CD14-positive monocyte (primary cell): ENCODE measurements at regions not wholly inside any gene's neighbourhood (a gene's known extent, or its start where the extent isn't known, plus 50 kb on each side); places are given as distances from the start of the nearest gene placed in this dataset.

Experiments
- DNase-seq, 3 donors: peaks; one replicate each; pipeline ENCODE4 v3.0.0-alpha.2; 2011 to 2022
- H2AFZ ChIP-seq: 2 replicates; pipeline ENCODE4 v1.6.0; 2012; ENCODE audit warnings: mild to moderate bottlenecking, low read depth, low read length, inconsistent platforms; ENCODE audit not compliant: insufficient read depth, poor library complexity, severe bottlenecking
- H3K27ac ChIP-seq, 2 donors: 1 replicate in 1 of 2; 2 replicates in 1 of 2; pipeline ENCODE4 v1.5.1; 2012 to 2013; ENCODE audit warnings: low read length in 2 of 2, control low read depth in 1 of 2, inconsistent platforms in 1 of 2, low read depth in 1 of 2, mild to moderate bottlenecking in 1 of 2
- H3K27me3 ChIP-seq, 2 donors: one replicate each; pipeline versions ENCODE4 v1.6.0 to v1.6.1; 2011 to 2013; ENCODE audit warnings: low read length in 2 of 2; ENCODE audit not compliant: control insufficient read depth in 2 of 2, insufficient read depth in 2 of 2
- H3K36me3 ChIP-seq, 2 donors: replicated peaks in 1 of 2; 1 replicate in 1 of 2; 2 replicates in 1 of 2; pipeline versions ENCODE4 v1.5.1 to v1.6.1; 2012 to 2013; ENCODE audit warnings: low read length in 2 of 2, control low read depth in 1 of 2, inconsistent platforms in 1 of 2, mild to moderate bottlenecking in 1 of 2; ENCODE audit not compliant: insufficient read depth in 2 of 2, control insufficient read depth in 1 of 2
- H3K4me1 ChIP-seq, 2 donors: 1 replicate in 1 of 2; 2 replicates in 1 of 2; pipeline versions ENCODE4 v1.5.1 to v1.6.1; 2012 to 2013; ENCODE audit warnings: low read length in 2 of 2, control low read depth in 1 of 2, inconsistent platforms in 1 of 2, mild to moderate bottlenecking in 1 of 2, moderate library complexity in 1 of 2; ENCODE audit not compliant: insufficient read depth in 2 of 2, control insufficient read depth in 1 of 2
- H3K4me2 ChIP-seq: replicated peaks from 2 replicates; pipeline ENCODE3; 2012; ENCODE audit warnings: low read length, moderate library complexity, mild to moderate bottlenecking; ENCODE audit not compliant: poor library complexity, severe bottlenecking; ENCODE audit errors: extremely low read depth
- H3K4me3 ChIP-seq, 3 experiments: fragments of 200-600 bp in 1 of 3; sonication (generic) in 1 of 3; replicated peaks in 1 of 3; 1 replicate in 2 of 3; 2 replicates in 1 of 3; pipeline ENCODE4 v1.5.1; 2011 to 2013; ENCODE audit warnings: low read length in 3 of 3, mild to moderate bottlenecking in 3 of 3, control low read depth in 2 of 3, low read depth in 2 of 3, inconsistent platforms in 1 of 3, moderate library complexity in 1 of 3
- H3K79me2 ChIP-seq: 2 replicates; pipeline ENCODE4 v1.6.0; 2012; ENCODE audit warnings: mild to moderate bottlenecking, control low read depth, inconsistent platforms, low read length, moderate library complexity; ENCODE audit not compliant: insufficient read depth
- H3K9ac ChIP-seq: 2 replicates; pipeline ENCODE4 v1.6.0; 2017; ENCODE audit warnings: low read length, mild to moderate bottlenecking; ENCODE audit not compliant: insufficient read depth, poor library complexity, severe bottlenecking
- H3K9me3 ChIP-seq, 2 donors: replicated peaks in 1 of 2; 1 replicate in 1 of 2; 2 replicates in 1 of 2; pipeline versions ENCODE4 v1.5.1 to v1.6.1; 2012 to 2013; ENCODE audit warnings: low read length in 2 of 2, control low read depth in 1 of 2; ENCODE audit not compliant: control insufficient read depth in 1 of 2, insufficient read depth in 1 of 2
- H4K20me1 ChIP-seq: 2 replicates; pipeline ENCODE4 v1.6.0; 2012; ENCODE audit warnings: mild to moderate bottlenecking, low read length, control low read depth, moderate library complexity; ENCODE audit not compliant: insufficient read depth
- H3K27ac Mint-ChIP-seq, 7 donors: one replicate each; pipeline ENCODE4 v1.8.0; 2020; ENCODE audit warnings: mild to moderate bottlenecking in 7 of 7, mixed read lengths in 7 of 7, moderate library complexity in 6 of 7, inconsistent platforms in 2 of 7
- H3K27me3 Mint-ChIP-seq, 3 donors: one replicate each; pipeline ENCODE4 v1.8.0; 2021 to 2022; ENCODE audit warnings: low read depth in 3 of 3, mild to moderate bottlenecking in 3 of 3, mixed read lengths in 3 of 3, moderate library complexity in 3 of 3, inconsistent platforms in 1 of 3
- H3K36me3 Mint-ChIP-seq, 2 donors: one replicate each; pipeline ENCODE4 v1.8.0; 2020; ENCODE audit warnings: mixed read lengths in 2 of 2, inconsistent platforms in 1 of 2, mild to moderate bottlenecking in 1 of 2
- H3K4me1 Mint-ChIP-seq: one replicate; pipeline ENCODE4 v1.8.0; 2020; ENCODE audit warnings: mild to moderate bottlenecking, mixed read lengths
- H3K4me3 Mint-ChIP-seq, 2 donors: one replicate each; pipeline ENCODE4 v1.8.0; 2020; ENCODE audit warnings: mild to moderate bottlenecking in 2 of 2, mixed read lengths in 2 of 2, moderate library complexity in 1 of 2
- H3K9me3 Mint-ChIP-seq, 7 donors: one replicate each; pipeline ENCODE4 v1.8.0; 2020 to 2022; ENCODE audit warnings: mixed read lengths in 7 of 7, mild to moderate bottlenecking in 6 of 7, moderate library complexity in 6 of 7, inconsistent platforms in 2 of 7
- WGBS: methylation state at CpG from one replicate; pipeline ENCODE4 v1.1.5; 2013; ENCODE audit warnings: missing lambda C conversion rate; ENCODE audit not compliant: insufficient coverage; 5-methylcytosine and 5-hydroxymethylcytosine counted together
- intact Hi-C, 2 donors: fragments of 100-400 bp; cut with micrococcal nuclease; formaldehyde crosslinking; loops; one replicate each; pipeline versions ENCODE4 v1.15.0 to v1.15.1; 2023
- TF ChIP-seq, protein P1 (sequence below): fragments of 200-600 bp; IDR thresholded peaks from one replicate; pipeline ENCODE4 v1.8.0; 2022; ENCODE audit warnings: antibody characterized with exemption, mild to moderate bottlenecking

DNA sequence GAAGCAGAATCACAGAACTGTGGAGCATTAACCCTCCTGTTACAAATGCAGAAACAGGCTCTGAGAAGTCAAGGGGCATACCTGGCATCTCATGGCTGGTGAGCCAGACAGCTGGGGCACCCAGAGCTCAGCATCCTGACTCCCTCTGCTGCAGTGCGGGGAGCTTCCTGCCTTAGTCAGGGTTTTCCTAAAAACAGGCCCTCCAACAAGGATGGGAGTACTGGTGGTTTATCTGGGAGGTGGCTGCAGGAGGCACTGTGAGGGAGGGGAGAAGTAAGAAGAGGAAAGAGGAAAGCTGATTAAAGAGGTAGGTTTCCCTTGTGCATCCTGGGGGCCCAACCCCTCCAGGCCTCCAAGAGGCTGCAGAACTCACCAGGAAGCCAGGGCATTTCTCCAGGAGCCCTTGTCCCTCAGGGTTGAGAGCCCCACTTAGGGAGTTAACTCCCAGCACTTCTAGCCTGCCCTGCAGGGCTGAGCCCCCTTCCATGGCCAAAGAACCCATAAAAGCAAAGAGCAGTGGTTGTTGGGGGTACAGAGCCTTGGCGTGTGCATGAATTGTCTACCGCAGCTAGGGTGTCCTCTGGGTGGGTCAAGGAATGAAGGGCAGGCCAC lies 261.5 kb upstream of the RPL38 start:
- Mint-ChIP-seq H3K27ac (no peak overlapping the region), H3K36me3 (no peaks in the 10 kb centered on the region), H3K27me3 (peaks cover 9 to 20% (median 12%) of the 10 kb centered on the region in 3 donors), H3K4me1 (peaks cover 3% of the 10 kb centered on the region), H3K9me3 (peaks cover 0 to 2% (median 0%) of the 10 kb centered on the region in 7 donors), H3K4me3 (no peak overlapping the region)
- no peak overlapping the region for H2AFZ ChIP-seq
- no peak overlapping the region for H3K4me3 ChIP-seq
- no peak overlapping the region for H3K9ac ChIP-seq
- DNase-seq: no peak
- H3K27ac ChIP-seq: no peak overlapping the region
- intact Hi-C loops: no loop called here
- no peak overlapping the region for H3K4me2 ChIP-seq
- no peaks in the 10 kb centered on the region for H3K9me3 ChIP-seq
- H3K4me1 ChIP-seq: no peaks in the 10 kb centered on the region
- H3K36me3 ChIP-seq: no peaks in the 10 kb centered on the region
- H3K79me2 ChIP-seq: no peaks in the 10 kb centered on the region
- H3K27me3 ChIP-seq: peaks cover 0 to 6% of the 10 kb centered on the region in 2 donors
- no peaks in the 10 kb centered on the region for H4K20me1 ChIP-seq
- WGBS: 85% methylated on average over 3 of the region's 3 CpGs
- TF ChIP-seq, protein P1, sequence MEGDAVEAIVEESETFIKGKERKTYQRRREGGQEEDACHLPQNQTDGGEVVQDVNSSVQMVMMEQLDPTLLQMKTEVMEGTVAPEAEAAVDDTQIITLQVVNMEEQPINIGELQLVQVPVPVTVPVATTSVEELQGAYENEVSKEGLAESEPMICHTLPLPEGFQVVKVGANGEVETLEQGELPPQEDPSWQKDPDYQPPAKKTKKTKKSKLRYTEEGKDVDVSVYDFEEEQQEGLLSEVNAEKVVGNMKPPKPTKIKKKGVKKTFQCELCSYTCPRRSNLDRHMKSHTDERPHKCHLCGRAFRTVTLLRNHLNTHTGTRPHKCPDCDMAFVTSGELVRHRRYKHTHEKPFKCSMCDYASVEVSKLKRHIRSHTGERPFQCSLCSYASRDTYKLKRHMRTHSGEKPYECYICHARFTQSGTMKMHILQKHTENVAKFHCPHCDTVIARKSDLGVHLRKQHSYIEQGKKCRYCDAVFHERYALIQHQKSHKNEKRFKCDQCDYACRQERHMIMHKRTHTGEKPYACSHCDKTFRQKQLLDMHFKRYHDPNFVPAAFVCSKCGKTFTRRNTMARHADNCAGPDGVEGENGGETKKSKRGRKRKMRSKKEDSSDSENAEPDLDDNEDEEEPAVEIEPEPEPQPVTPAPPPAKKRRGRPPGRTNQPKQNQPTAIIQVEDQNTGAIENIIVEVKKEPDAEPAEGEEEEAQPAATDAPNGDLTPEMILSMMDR: no peak

DNA sequence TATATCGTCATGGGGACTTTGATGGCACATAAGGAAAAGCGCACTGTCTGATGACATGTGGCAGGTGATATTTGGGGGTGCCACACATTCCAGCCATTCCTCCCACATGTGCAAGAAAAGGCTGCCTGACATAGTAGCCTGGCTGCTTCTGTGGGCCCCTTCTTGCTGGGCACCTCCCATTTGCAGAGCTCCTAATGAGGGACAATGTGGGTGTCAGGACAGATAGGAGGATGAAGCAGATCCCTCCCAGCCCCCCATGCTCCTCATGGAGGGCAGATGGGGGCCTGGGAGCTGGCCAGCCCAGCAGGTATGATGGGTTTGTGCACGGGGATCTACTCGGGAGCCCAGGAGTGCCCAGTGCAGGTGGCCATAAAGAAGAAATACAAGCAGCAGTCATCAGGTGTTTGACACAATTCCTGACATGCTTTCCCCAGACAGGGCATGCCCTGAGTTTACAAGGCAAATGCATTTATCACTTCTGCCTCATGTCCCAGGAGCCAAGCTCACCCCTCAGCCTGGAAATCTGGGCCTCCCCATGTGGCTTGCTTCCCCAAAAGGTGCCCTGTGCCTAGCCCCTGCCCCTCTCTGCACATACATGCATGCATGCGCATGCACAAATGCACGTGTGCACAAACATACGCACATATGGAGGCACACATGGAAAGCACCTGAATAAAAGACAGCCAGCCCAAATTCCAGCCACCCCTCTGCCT lies 260.6 kb upstream of the RPL38 start:
- Histone ChIP-seq H3K27ac (no peak overlapping the region), H3K36me3 (no peaks in the 10 kb centered on the region), H3K9ac (no peak overlapping the region), H3K4me1 (no peaks in the 10 kb centered on the region), H3K4me2 (no peak overlapping the region), H3K9me3 (no peaks in the 10 kb centered on the region), H2AFZ (no peak overlapping the region), H3K79me2 (no peaks in the 10 kb centered on the region), H3K27me3 (peaks cover 0 to 6% of the 10 kb centered on the region in 2 donors), H4K20me1 (no peaks in the 10 kb centered on the region), H3K4me3 (no peak overlapping the region)
- intact Hi-C loops: no loop called here
- peaks cover 12 to 24% (median 14%) of the 10 kb centered on the region in 3 donors for H3K27me3 Mint-ChIP-seq
- H3K36me3 Mint-ChIP-seq: no peaks in the 10 kb centered on the region
- H3K27ac Mint-ChIP-seq: no peak overlapping the region
- TF ChIP-seq, protein P1: no peak
- 97% methylated on average over 5 of the region's 7 CpGs for WGBS
- no peaks in the 10 kb centered on the region for H3K4me1 Mint-ChIP-seq
- H3K4me3 Mint-ChIP-seq: no peak overlapping the region
- no peak for DNase-seq
- H3K9me3 Mint-ChIP-seq: peaks cover 0 to 3% (median 0%) of the 10 kb centered on the region in 7 donors
